ENCODE measurements at regions not wholly inside any gene's neighbourhood (a gene's known extent, or its start where the extent isn't known, plus 50 kb on each side); places are given as distances from the start of the nearest gene placed in this dataset.

GRCh38 chr21:25118648-25119047, 488.6 kb downstream of the MRPL39 start:
- peaks cover 14% of the 10 kb centered on the region in 2 donors for H3K9me3 Mint-ChIP-seq
- H3K4me3 Mint-ChIP-seq = no peak overlapping the region
- H3K36me3 Mint-ChIP-seq = no peaks in the 10 kb centered on the region
- H3K36me3 ChIP-seq (ENCODE audit: control insufficient read depth, insufficient read depth, low read length) = no peaks in the 10 kb centered on the region
- H3K27ac Mint-ChIP-seq = no peak overlapping the region
- no peaks in the 10 kb centered on the region for H3K27me3 ChIP-seq (ENCODE audit: control insufficient read depth, insufficient read depth, low read length)
- no peaks in the 10 kb centered on the region for H3K4me1 ChIP-seq (ENCODE audit: control insufficient read depth, insufficient read depth, low read length)
- no peak overlapping the region for H3K4me3 ChIP-seq (ENCODE audit: low read length)
- no peak for TF ChIP-seq CTCF (IDR thresholded peaks at IDR 0.05)
- H3K4me1 Mint-ChIP-seq = no peaks in the 10 kb centered on the region
- no peaks in the 10 kb centered on the region for H3K27me3 Mint-ChIP-seq (ENCODE audit: low read depth in 2 of 2)
- DNase-seq (no peak), ATAC-seq (no peak)
- H3K27ac ChIP-seq (ENCODE audit: low read length) = no peak overlapping the region
- peaks cover 4% of the 10 kb centered on the region for H3K9me3 ChIP-seq (ENCODE audit: control insufficient read depth, insufficient read depth, low read length)
- intact Hi-C loops (cut with micrococcal nuclease) = no loop called here
- WGBS (ENCODE audit: insufficient coverage) = 96% methylated on average over 13 of the region's 13 CpGs

GRCh38 chr21:25115021-25115420, 492.3 kb downstream of the MRPL39 start:
- ATAC-seq (no peak), DNase-seq (no peak)
- no peak overlapping the region for H3K4me3 ChIP-seq (ENCODE audit: low read length)
- no peaks in the 10 kb centered on the region for H3K36me3 Mint-ChIP-seq
- H3K27ac ChIP-seq (ENCODE audit: low read length) = no peak overlapping the region
- no peaks in the 10 kb centered on the region for H3K36me3 ChIP-seq (ENCODE audit: control insufficient read depth, insufficient read depth, low read length)
- H3K4me3 Mint-ChIP-seq = no peak overlapping the region
- intact Hi-C loops (cut with micrococcal nuclease) = no loop called here
- no peak overlapping the region for H3K27ac Mint-ChIP-seq
- H3K9me3 Mint-ChIP-seq = peaks cover 6 to 10% of the 10 kb centered on the region in 2 donors
- no peaks in the 10 kb centered on the region for H3K4me1 ChIP-seq (ENCODE audit: control insufficient read depth, insufficient read depth, low read length)
- H3K9me3 ChIP-seq (ENCODE audit: control insufficient read depth, insufficient read depth, low read length) = peaks cover 4% of the 10 kb centered on the region
- no peaks in the 10 kb centered on the region for H3K4me1 Mint-ChIP-seq
- H3K27me3 Mint-ChIP-seq (ENCODE audit: low read depth in 2 of 2) = no peaks in the 10 kb centered on the region
- WGBS (ENCODE audit: insufficient coverage) = 67% methylated on average over 1 of the region's 1 CpG
- no peaks in the 10 kb centered on the region for H3K27me3 ChIP-seq (ENCODE audit: control insufficient read depth, insufficient read depth, low read length)
- TF ChIP-seq CTCF (IDR thresholded peaks at IDR 0.05) = no peak

- Mint-ChIP-seq H3K4me1 (no peaks in the 10 kb centered on the region), H3K27me3 (ENCODE audit: low read depth in 2 of 2) (no peaks in the 10 kb centered on the region), H3K36me3 (no peaks in the 10 kb centered on the region), H3K9me3 (peaks cover 12 to 13% of the 10 kb centered on the region in 2 donors), H3K4me3 (no peak overlapping the region), H3K27ac (no peak overlapping the region)
- Histone ChIP-seq H3K36me3 (ENCODE audit: control insufficient read depth, insufficient read depth, low read length) (no peaks in the 10 kb centered on the region), H3K27ac (ENCODE audit: low read length) (no peak overlapping the region), H3K4me1 (ENCODE audit: control insufficient read depth, insufficient read depth, low read length) (no peaks in the 10 kb centered on the region), H3K27me3 (ENCODE audit: control insufficient read depth, insufficient read depth, low read length) (no peaks in the 10 kb centered on the region), H3K4me3 (ENCODE audit: low read length) (no peak overlapping the region), H3K9me3 (ENCODE audit: control insufficient read depth, insufficient read depth, low read length) (no peaks in the 10 kb centered on the region)
- TF ChIP-seq CTCF (IDR thresholded peaks at IDR 0.05) = no peak
- no peak for ATAC-seq
- intact Hi-C loops (cut with micrococcal nuclease) = no loop called here
- no peak for DNase-seq
- 83% methylated on average over 3 of the region's 3 CpGs for WGBS (ENCODE audit: insufficient coverage)
These were observed 499.6 kb downstream of the MRPL39 start for GRCh38 chr21:25107708-25108107.

GRCh38 chr21:25103500-25104207, 503.6 kb downstream of the MRPL39 start:
- Histone ChIP-seq H3K27ac (ENCODE audit: low read length) (no peak overlapping the region), H3K4me3 (ENCODE audit: low read length) (no peak overlapping the region), H3K27me3 (ENCODE audit: control insufficient read depth, insufficient read depth, low read length) (no peaks in the 10 kb centered on the region), H3K36me3 (ENCODE audit: control insufficient read depth, insufficient read depth, low read length) (no peaks in the 10 kb centered on the region), H3K9me3 (ENCODE audit: control insufficient read depth, insufficient read depth, low read length) (no peaks in the 10 kb centered on the region), H3K4me1 (ENCODE audit: control insufficient read depth, insufficient read depth, low read length) (no peaks in the 10 kb centered on the region)
- intact Hi-C loops (cut with micrococcal nuclease) = no loop called here
- Mint-ChIP-seq H3K36me3 (no peaks in the 10 kb centered on the region), H3K27ac (no peak overlapping the region), H3K4me1 (no peaks in the 10 kb centered on the region), H3K9me3 (peaks cover 15 to 18% of the 10 kb centered on the region in 2 donors), H3K4me3 (no peak overlapping the region), H3K27me3 (ENCODE audit: low read depth in 2 of 2) (no peaks in the 10 kb centered on the region)
- TF ChIP-seq CTCF (IDR thresholded peaks at IDR 0.05) = no peak
- DNase-seq (no peak), ATAC-seq (no peak)

Data from natural killer cell (primary cell).